ENCODE measurements at regions not wholly inside any gene's neighbourhood (a gene's known extent, or its start where the extent isn't known, plus 50 kb on each side); places are given as distances from the start of the nearest gene placed in this dataset.
"Not testable (repeated sequence)": the region's sequence is repeated elsewhere in the genome, so short reads cannot be mapped to it uniquely, and the experiment has no call there.

DNA sequence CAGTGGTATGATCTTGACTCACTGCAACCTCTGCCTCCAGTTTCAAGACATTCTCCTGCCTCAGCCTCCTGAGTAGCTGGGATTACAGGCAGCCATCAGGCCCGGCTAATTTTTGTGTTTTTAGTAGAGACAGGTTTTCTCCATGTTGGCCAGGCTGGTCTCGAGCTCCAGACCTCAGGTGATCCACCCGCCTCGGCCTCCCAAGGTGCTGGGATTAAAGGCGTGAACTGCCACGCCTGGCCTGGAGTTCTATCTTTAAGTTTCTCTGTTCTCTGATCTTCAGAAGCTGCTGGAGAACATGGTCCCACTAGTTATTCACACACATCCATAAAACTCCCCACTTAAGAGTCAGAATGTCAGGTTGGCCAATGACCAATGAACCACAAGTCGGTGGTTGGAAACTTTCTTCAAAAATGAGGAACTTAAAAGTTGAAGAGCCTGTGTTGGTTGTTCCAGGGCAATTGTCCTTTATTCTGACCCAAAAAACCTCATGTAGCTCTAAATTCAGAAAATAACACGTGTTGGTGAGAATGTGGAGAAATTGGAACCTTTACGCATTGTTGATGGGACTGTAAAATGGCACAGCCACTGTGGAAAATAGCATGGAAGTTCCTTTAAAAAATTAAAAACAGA lies 55.9 kb upstream of the PIK3CB start:
- DNase-seq (ENCODE audit: low spot score): peak; percentile 13

DNA sequence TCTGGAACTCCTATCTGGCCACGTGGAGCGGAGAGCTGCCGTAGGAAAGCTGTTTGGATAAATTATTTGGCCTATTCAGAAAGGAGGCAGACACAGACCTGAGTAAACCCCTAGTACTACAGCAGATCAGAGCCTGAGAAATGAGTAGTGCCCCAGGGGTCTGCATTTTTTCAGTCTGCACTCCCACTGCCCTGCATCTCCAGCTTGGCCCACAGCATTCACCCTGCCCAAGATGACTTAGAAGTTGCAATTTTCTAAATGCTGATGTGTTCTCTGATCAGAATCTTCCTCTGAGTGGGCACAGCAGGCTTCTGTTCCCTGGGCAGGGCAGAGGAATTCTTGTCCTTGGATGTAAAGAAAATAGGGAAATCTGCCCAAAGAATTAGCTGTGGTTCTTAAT lies 55.1 kb upstream of the PIK3CB start:
- no peak for DNase-seq (ENCODE audit: low spot score)

DNA sequence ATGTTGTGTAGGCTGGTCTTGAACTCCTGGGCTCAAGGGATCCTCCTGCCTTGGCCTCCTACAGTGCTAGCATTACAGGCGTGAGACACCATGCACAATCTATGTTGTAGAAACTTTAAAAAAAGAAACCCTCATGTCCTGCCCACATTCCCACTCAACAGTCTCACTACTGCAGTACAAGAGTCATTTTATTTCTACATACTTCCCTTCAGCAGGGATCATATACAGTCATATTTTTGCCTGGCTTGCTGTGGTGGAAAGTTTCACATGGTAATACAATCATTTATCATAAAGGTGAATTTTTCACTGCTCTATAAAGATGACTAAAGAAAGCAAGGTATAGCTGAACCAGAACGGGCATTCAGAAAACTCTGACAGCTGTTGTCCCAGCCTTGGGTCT lies 53.8 kb upstream of the PIK3CB start:
- no peak for DNase-seq (ENCODE audit: low spot score)

DNA sequence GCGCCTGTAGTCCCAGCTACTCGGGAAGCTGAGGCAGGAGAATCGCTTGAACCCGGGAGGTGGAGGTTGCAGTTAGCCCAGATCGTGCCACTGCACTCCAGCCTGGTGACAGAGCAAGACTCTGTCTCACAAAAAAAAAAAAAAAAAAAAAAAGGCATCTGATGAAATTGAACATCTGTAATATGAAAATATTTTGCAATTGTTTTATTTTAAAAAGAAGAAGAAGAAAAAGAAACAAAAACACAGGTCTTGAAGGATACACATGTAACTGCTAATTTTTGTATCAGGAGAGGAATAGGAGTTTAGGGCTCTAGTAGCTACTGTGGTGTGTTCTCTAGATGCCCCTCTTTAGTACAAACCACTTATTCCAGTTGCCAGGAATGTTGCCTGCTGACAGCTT lies 51.4 kb upstream of the PIK3CB start:
- DNase-seq (ENCODE audit: low spot score): not testable (repeated sequence)

All from germinal center (tissue), 1 donor.